Smooth muscle cell (in vitro differentiated cells): ENCODE measurements at regions not wholly inside any gene's neighbourhood (a gene's known extent, or its start where the extent isn't known, plus 50 kb on each side); places are given as distances from the start of the nearest gene placed in this dataset. TPM values are rescaled to one million over a fixed set of nuclear protein-coding genes. Genes with fewer than 3 reads are reported as not detected.

Experiments
- small RNA-seq: library from RNA; depleted of rRNA; stranded (forward); fragments of <200 nt; gene quantifications from one replicate; pipeline ENCODE3, GENCODE V24; 2014

Small RNA genes lying in the stretch of these regions (small RNA-seq; reads per million reads assigned to genes)
- not detected for gene AC006499.8
